GM18868 (cell line): ENCODE measurements at regions not wholly inside any gene's neighbourhood (a gene's known extent, or its start where the extent isn't known, plus 50 kb on each side); places are given as distances from the start of the nearest gene placed in this dataset.

Experiments used
- ATAC-seq: cut with Tn5 transposase; IDR thresholded peaks from one replicate; pipeline ENCODE4 v1.9.1; 2021; ENCODE audit warnings: mild to moderate bottlenecking, moderate library complexity; ENCODE audit not compliant: unreplicated experiment

- no peak for ATAC-seq
These were observed 328.4 kb downstream of the DUSP6 start for GRCh38 chr12:89023936-89024335.

GRCh38 chr12:89020689-89021088 lies 331.6 kb downstream of the DUSP6 start:
- ATAC-seq, result no peak

- ATAC-seq, result no peak
These were observed 332.2 kb downstream of the DUSP6 start for GRCh38 chr12:89020121-89020480.

- peak; percentile 98 for ATAC-seq
These were observed 332.7 kb downstream of the DUSP6 start for GRCh38 chr12:89019439-89020120.

- ATAC-seq, result peak; percentile 41
These were observed 335.1 kb downstream of the DUSP6 start for GRCh38 chr12:89016970-89017778.

GRCh38 chr12:89015419-89015818 lies 336.9 kb downstream of the DUSP6 start:
- no peak for ATAC-seq

GRCh38 chr12:88998421-88998820 lies 353.9 kb downstream of the DUSP6 start:
- ATAC-seq, result no peak

- no peak for ATAC-seq
These were observed 356.0 kb downstream of the DUSP6 start for GRCh38 chr12:88996200-88996788.

- no peak for ATAC-seq
These were observed 357.3 kb downstream of the DUSP6 start for GRCh38 chr12:88994971-88995370.

- no peak for ATAC-seq
These were observed 357.8 kb downstream of the DUSP6 start for GRCh38 chr12:88994537-88994936.

- peak; percentile 72 for ATAC-seq
These were observed 358.6 kb downstream of the DUSP6 start for GRCh38 chr12:88993651-88994050.

GRCh38 chr12:88986056-88986455 lies 366.2 kb downstream of the DUSP6 start:
- ATAC-seq, result no peak

GRCh38 chr12:88985631-88986030 lies 366.7 kb downstream of the DUSP6 start:
- ATAC-seq, result no peak

- ATAC-seq, result no peak
These were observed 367.3 kb downstream of the DUSP6 start for GRCh38 chr12:88985011-88985410.

GRCh38 chr12:88982694-88983093 lies 369.6 kb downstream of the DUSP6 start:
- ATAC-seq, result no peak

- no peak for ATAC-seq
These were observed 375.2 kb downstream of the DUSP6 start for GRCh38 chr12:88977115-88977514.

GRCh38 chr12:88973998-88974397 lies 378.3 kb downstream of the DUSP6 start:
- ATAC-seq, result no peak

GRCh38 chr12:88970740-88971139 lies 381.6 kb downstream of the DUSP6 start:
- no peak for ATAC-seq

- ATAC-seq, result no peak
These were observed 383.2 kb downstream of the DUSP6 start for GRCh38 chr12:88969127-88969526.

- no peak for ATAC-seq
These were observed 380.1 kb upstream of the KITLG start for GRCh38 chr12:88960213-88960878.

GRCh38 chr12:88958946-88959345 lies 378.7 kb upstream of the KITLG start:
- no peak for ATAC-seq
